ENCODE measurements at regions not wholly inside any gene's neighbourhood (a gene's known extent, or its start where the extent isn't known, plus 50 kb on each side); places are given as distances from the start of the nearest gene placed in this dataset.

DNA sequence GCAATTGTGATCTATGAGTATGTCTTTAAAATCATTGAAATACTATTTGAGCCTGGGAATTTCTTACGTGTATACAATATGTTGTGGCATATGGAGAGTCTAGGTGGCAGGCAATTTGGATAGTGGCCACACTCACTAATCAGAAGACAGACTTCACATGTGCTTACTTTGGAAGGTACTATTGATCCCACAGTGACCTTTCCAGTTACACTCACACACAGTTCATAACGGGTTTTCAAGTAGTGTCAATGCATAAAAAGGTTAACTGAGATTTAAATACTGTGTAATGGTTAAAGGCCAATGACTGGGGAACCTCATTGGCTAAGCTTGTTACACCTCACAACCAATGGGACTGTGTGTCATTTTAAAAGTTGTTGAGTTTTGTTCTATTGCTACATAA lies 783.2 kb downstream of the RPA4 start:
- no peak for DNase-seq (ENCODE audit: low read depth in 1 of 2, low spot score in 2 of 2)
- H3K23me2 ChIP-seq (ENCODE audit: low read depth, low read length), result no peaks in the 10 kb centered on the region
- no peaks in the 10 kb centered on the region for H3K27me3 ChIP-seq (replicated peaks in 1 of 4; ENCODE audit: control insufficient read depth in 3 of 4, extremely low read depth in 1 of 4, insufficient read depth in 3 of 4, low read length in 3 of 4)
- H3K18ac ChIP-seq (ENCODE audit: extremely low read depth, low read length), result no peak overlapping the region
- H2BK20ac ChIP-seq (ENCODE audit: low read length), result no peak overlapping the region
- WGBS, 2 experiments (ENCODE audit: extremely low coverage in 1 of 2, insufficient coverage in 1 of 2, insufficient read length in 1 of 2, insufficient replicate concordance in 2 of 2, low coverage in 1 of 2, low lambda C conversion rate in 2 of 2, missing lambda C conversion rate in 1 of 2), result 92% methylated on average over 2 of the region's 2 CpGs; no CpG with 5 or more reads in 1 of the 2 experiments
- no peak overlapping the region for H2BK12ac ChIP-seq (ENCODE audit: low read depth, low read length)
- no peak overlapping the region for H3K56ac ChIP-seq (replicated peaks; ENCODE audit: insufficient read length, low read depth, low read length)
- no peak overlapping the region for H3K27ac ChIP-seq (ENCODE audit: low read depth, low read length)
- H3K36me3 ChIP-seq (ENCODE audit: control insufficient read depth in 2 of 4, insufficient read depth in 4 of 4, low read length in 3 of 4), result no peaks in the 10 kb centered on the region
- no peak overlapping the region for H4K8ac ChIP-seq (ENCODE audit: extremely low read depth, insufficient read depth, low read length)
- no peak overlapping the region for H4K5ac ChIP-seq (ENCODE audit: insufficient read length, low read depth, low read length)
- ChIA-PET POLR2A (ENCODE audit: partially characterized antibody) (no interaction called here), CTCF (ENCODE audit: partially characterized antibody) (no interaction called here)
- H2BK15ac ChIP-seq (ENCODE audit: low read length), result no peak overlapping the region
- H3K4ac ChIP-seq (replicated peaks; ENCODE audit: insufficient read length, low read depth, low read length), result no peak overlapping the region
- H3K4me2 ChIP-seq (ENCODE audit: insufficient read depth in 1 of 2, low read depth in 2 of 2, low read length in 2 of 2), result no peak overlapping the region
- H2BK5ac ChIP-seq (ENCODE audit: low read depth, low read length), result no peak overlapping the region
- no peaks in the 10 kb centered on the region for H3K9me3 ChIP-seq (ENCODE audit: insufficient read depth in 2 of 2, low read depth in 1 of 2, low read length in 1 of 2)
- H3K14ac ChIP-seq (ENCODE audit: insufficient read length), result no peak overlapping the region
- no peak for FAIRE-seq
- H3K23ac ChIP-seq (ENCODE audit: insufficient read length), result no peak overlapping the region
- H3K79me1 ChIP-seq (ENCODE audit: low read depth, low read length), result no peaks in the 10 kb centered on the region
- no peaks in the 10 kb centered on the region for H3K4me1 ChIP-seq (replicated peaks in 1 of 4; ENCODE audit: control insufficient read depth in 3 of 4, insufficient read depth in 4 of 4, low read length in 3 of 4)
- no peak overlapping the region for H2BK120ac ChIP-seq (replicated peaks; ENCODE audit: low read depth, low read length)
- no peak overlapping the region for H3K9ac ChIP-seq (replicated peaks in 1 of 4; ENCODE audit: extremely low read depth in 1 of 4, low read depth in 3 of 4, low read length in 3 of 4)
- H4K20me1 ChIP-seq (replicated peaks in 1 of 2; ENCODE audit: control insufficient read depth in 1 of 2, insufficient read depth in 2 of 2, low read length in 2 of 2), result no peaks in the 10 kb centered on the region
- H3K4me3 ChIP-seq (ENCODE audit: extremely low read depth in 1 of 4, insufficient read depth in 2 of 4, low read depth in 3 of 4, low read length in 4 of 4), result no peak overlapping the region
- TF ChIP-seq, protein P1, sequence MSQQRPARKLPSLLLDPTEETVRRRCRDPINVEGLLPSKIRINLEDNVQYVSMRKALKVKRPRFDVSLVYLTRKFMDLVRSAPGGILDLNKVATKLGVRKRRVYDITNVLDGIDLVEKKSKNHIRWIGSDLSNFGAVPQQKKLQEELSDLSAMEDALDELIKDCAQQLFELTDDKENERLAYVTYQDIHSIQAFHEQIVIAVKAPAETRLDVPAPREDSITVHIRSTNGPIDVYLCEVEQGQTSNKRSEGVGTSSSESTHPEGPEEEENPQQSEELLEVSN (IDR thresholded peaks at IDR 0.05), result no peak
- no peak for TF ChIP-seq JUND (IDR thresholded peaks at IDR 0.05; ENCODE audit: low read length)
- no peak for TF ChIP-seq ZNF274 (IDR thresholded peaks at IDR 0.05; ENCODE audit: borderline replicate concordance, extremely low read depth, low read length)
- no peak for TF ChIP-seq SP4 (IDR thresholded peaks at IDR 0.05; ENCODE audit: low read length)
- no peak for TF ChIP-seq NANOG (IDR thresholded peaks at IDR 0.05; ENCODE audit: insufficient read depth, low read depth, low read length, poor library complexity, severe bottlenecking)
- no peak for TF ChIP-seq ASH2L (IDR thresholded peaks at IDR 0.05; ENCODE audit: low read length)
- TF ChIP-seq MAFK (IDR thresholded peaks at IDR 0.05; ENCODE audit: low read depth, low read length), result no peak
- no peak for TF ChIP-seq CHD2 (IDR thresholded peaks at IDR 0.05; ENCODE audit: low read length)
- no peak for TF ChIP-seq TBP (IDR thresholded peaks at IDR 0.05; ENCODE audit: low read depth, low read length)
- no peak for TF ChIP-seq GABPA (IDR thresholded peaks at IDR 0.05; ENCODE audit: borderline replicate concordance, insufficient read depth, low read length)
- no peak for TF ChIP-seq CTBP2 (IDR thresholded peaks at IDR 0.05; ENCODE audit: borderline replicate concordance, insufficient read depth, insufficient read length, low read length)
- TF ChIP-seq GTF2F1 (IDR thresholded peaks at IDR 0.05; ENCODE audit: borderline replicate concordance, low read depth, low read length), result no peak
- H3K79me2 ChIP-seq (ENCODE audit: control insufficient read depth in 1 of 2, insufficient read depth in 2 of 2, low read length in 2 of 2), result no peaks in the 10 kb centered on the region
- H2AFZ ChIP-seq (ENCODE audit: low read length), result no peak overlapping the region
- H2AK5ac ChIP-seq (ENCODE audit: low read depth, low read length), result no peak overlapping the region
- no peak overlapping the region for H4K91ac ChIP-seq (replicated peaks; ENCODE audit: insufficient read length, low read length)
